ENCODE measurements at regions not wholly inside any gene's neighbourhood (a gene's known extent, or its start where the extent isn't known, plus 50 kb on each side); places are given as distances from the start of the nearest gene placed in this dataset.

DNA sequence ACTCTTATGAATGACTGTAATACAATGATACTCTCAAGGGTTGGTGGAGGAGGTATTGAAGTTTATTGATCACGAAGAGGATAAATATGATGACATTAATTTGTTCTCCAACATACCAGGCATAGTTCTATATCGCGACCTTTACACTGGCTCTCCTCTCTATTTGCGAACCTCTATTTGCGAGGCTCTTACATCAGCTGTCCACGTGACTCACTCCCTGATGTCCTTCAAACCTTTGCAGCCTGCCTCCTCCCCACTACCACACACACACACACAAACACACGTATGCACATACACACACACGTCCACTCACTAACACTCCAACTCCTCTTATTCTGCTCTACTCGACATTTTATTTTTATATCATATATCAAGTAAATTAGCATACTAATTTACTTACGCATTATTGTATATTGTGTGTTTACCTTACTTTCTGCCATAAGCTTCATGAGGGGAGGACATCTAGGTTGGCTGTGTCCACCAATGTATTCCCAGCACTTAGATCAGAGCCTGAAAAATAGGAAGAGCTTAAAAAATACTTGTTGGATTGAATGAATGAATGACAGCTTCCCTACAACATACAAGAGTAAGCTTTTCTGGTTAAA lies 53.3 kb upstream of the TNFRSF21 start:
- ChIA-PET POLR2A (interaction anchor here (0.7 to 1.5 kb wide), 2 partner anchors 115 to 286 kb away, joined by 3 to 6 read pairs; partner anchors contain the start of gene CD2AP), CTCF (ENCODE audit: low intra/inter-chr PET ratio, low total read pairs) (no interaction called here)
- FAIRE-seq (peak; percentile 48), DNase-seq (ENCODE audit: low spot score) (peak; percentile 90), ATAC-seq (peak; percentile 98)
- WGBS (ENCODE audit: low lambda C conversion rate): 22% methylated on average over 10 of the region's 10 CpGs
- H3K9ac ChIP-seq (ENCODE audit: insufficient read depth, low read depth, low read length): no peak overlapping the region
- intact Hi-C loops (cut with micrococcal nuclease; ENCODE audit: unreplicated experiment): no loop called here
- in situ Hi-C loops (cut with HindIII; ENCODE audit: extremely low pct_ligation_motif_present, low pct_unique_long_range_greater_than_20kb): no loop called here
- peaks cover 0 to 3% of the 10 kb centered on the region in 2 experiments; a peak in 1 of 5 replicates for H3K27me3 ChIP-seq (ENCODE audit: control insufficient read depth in 1 of 2, insufficient read depth in 2 of 2, low read length in 2 of 2)
- H3K36me3 ChIP-seq (replicated peaks in 1 of 2; ENCODE audit: control insufficient read depth in 1 of 2, insufficient read depth in 2 of 2, low read length in 2 of 2): no peaks in the 10 kb centered on the region
- H3K79me2 ChIP-seq (ENCODE audit: insufficient read depth, low read length): no peaks in the 10 kb centered on the region
- peaks cover 28% of the 10 kb centered on the region for H3K4me1 ChIP-seq (ENCODE audit: insufficient read depth, low read length)
- H3K4me2 ChIP-seq (ENCODE audit: low read depth, low read length): peak overlapping the region; percentile 25
- no peak overlapping the region for H3K27ac ChIP-seq (ENCODE audit: extremely low read length, insufficient read depth, low read length)
- no peaks in the 10 kb centered on the region for H3K9me3 ChIP-seq (ENCODE audit: low read length)
- BruUV-seq (replicated peaks): no TSS peak
- no peak overlapping the region for H3K4me3 ChIP-seq (replicated peaks in 1 of 3; ENCODE audit: insufficient read depth in 1 of 3, low read depth in 2 of 3, low read length in 3 of 3)
- H4K20me1 ChIP-seq (ENCODE audit: insufficient read depth, low read length): no peaks in the 10 kb centered on the region
- H2AFZ ChIP-seq (ENCODE audit: low read length): no peak overlapping the region
- TF ChIP-seq, protein P1, sequence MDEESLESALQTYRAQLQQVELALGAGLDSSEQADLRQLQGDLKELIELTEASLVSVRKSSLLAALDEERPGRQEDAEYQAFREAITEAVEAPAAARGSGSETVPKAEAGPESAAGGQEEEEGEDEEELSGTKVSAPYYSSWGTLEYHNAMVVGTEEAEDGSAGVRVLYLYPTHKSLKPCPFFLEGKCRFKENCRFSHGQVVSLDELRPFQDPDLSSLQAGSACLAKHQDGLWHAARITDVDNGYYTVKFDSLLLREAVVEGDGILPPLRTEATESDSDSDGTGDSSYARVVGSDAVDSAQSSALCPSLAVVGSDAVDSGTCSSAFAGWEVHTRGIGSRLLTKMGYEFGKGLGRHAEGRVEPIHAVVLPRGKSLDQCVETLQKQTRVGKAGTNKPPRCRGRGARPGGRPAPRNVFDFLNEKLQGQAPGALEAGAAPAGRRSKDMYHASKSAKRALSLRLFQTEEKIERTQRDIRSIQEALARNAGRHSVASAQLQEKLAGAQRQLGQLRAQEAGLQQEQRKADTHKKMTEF (CRISPR knock-in tag; IDR thresholded peaks at IDR 0.05): peak; percentile 80
- no peak for TF ChIP-seq MAZ (IDR thresholded peaks at IDR 0.05; ENCODE audit: borderline replicate concordance, low read depth, low read length)
- TF ChIP-seq MAZ (CRISPR knock-in tag; IDR thresholded peaks at IDR 0.05; ENCODE audit: low read depth): no peak
- no peak for TF ChIP-seq ZNF207 (IDR thresholded peaks at IDR 0.05; ENCODE audit: borderline replicate concordance)
- no peak for TF ChIP-seq MLLT10 (CRISPR knock-in tag; IDR thresholded peaks at IDR 0.05)
- TF ChIP-seq FIP1L1 (IDR thresholded peaks at IDR 0.05; ENCODE audit: borderline replicate concordance, insufficient read depth, low read depth, low read length): no peak
- TF ChIP-seq SMARCE1 (IDR thresholded peaks at IDR 0.05; ENCODE audit: borderline replicate concordance): no peak
- no peak for TF ChIP-seq ZNF563 (CRISPR knock-in tag; IDR thresholded peaks at IDR 0.05)
- TF ChIP-seq NBN (conservative IDR thresholded peaks at IDR 0.05): no peak
- TF ChIP-seq NFE2L1 (CRISPR knock-in tag; IDR thresholded peaks at IDR 0.05; ENCODE audit: borderline replicate concordance): no peak
- no peak for TF ChIP-seq ZNF672 (CRISPR knock-in tag; IDR thresholded peaks at IDR 0.05)
- TF ChIP-seq, protein P2, sequence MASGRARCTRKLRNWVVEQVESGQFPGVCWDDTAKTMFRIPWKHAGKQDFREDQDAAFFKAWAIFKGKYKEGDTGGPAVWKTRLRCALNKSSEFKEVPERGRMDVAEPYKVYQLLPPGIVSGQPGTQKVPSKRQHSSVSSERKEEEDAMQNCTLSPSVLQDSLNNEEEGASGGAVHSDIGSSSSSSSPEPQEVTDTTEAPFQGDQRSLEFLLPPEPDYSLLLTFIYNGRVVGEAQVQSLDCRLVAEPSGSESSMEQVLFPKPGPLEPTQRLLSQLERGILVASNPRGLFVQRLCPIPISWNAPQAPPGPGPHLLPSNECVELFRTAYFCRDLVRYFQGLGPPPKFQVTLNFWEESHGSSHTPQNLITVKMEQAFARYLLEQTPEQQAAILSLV (CRISPR knock-in tag; IDR thresholded peaks at IDR 0.05; ENCODE audit: borderline replicate concordance): no peak
- TF ChIP-seq MTA3 (CRISPR knock-in tag; IDR thresholded peaks at IDR 0.05): no peak
- peak; percentile 84 for TF ChIP-seq RAD51 (IDR thresholded peaks at IDR 0.05; ENCODE audit: borderline replicate concordance)
- TF ChIP-seq ZNF777 (CRISPR knock-in tag; IDR thresholded peaks at IDR 0.05): no peak
- TF ChIP-seq ZFP62 (CRISPR knock-in tag; IDR thresholded peaks at IDR 0.05): no peak
- TF ChIP-seq ZNF841 (CRISPR knock-in tag; IDR thresholded peaks at IDR 0.05; ENCODE audit: borderline replicate concordance): no peak
- no peak for TF ChIP-seq ZNF432 (CRISPR knock-in tag; IDR thresholded peaks at IDR 0.05; ENCODE audit: borderline replicate concordance)
- TF ChIP-seq TCF7 (IDR thresholded peaks at IDR 0.05; ENCODE audit: low read depth): no peak
- no peak for TF ChIP-seq POLR2AphosphoS2 (IDR thresholded peaks at IDR 0.05; ENCODE audit: low read depth, low read length)
- TF ChIP-seq MIXL1 (CRISPR knock-in tag; IDR thresholded peaks at IDR 0.05): peak; percentile 47; the same call in 1 of the 2 replicates
- TF ChIP-seq NONO (IDR thresholded peaks at IDR 0.05): no peak
- TF ChIP-seq NONO (CRISPR knock-in tag; conservative IDR thresholded peaks at IDR 0.05): no peak; the same call in 1 of the 2 replicates
- no peak for TF ChIP-seq RFX1 (IDR thresholded peaks at IDR 0.05)

All from HepG2 (cell line).